Adrenal gland (tissue), 9 donors: ENCODE measurements at regions not wholly inside any gene's neighbourhood (a gene's known extent, or its start where the extent isn't known, plus 50 kb on each side); places are given as distances from the start of the nearest gene placed in this dataset.

Experiments used
- DNase-seq, 7 donors: peaks; one replicate each; pipeline ENCODE4 v3.0.0-alpha.2; 2019 to 2020
- H3K27ac ChIP-seq, 5 donors: fragments of 200-600 bp; sonication (generic) in 4 of 5; 1 replicate in 3 of 5; 2 replicates in 2 of 5; pipeline versions ENCODE4 v1.5.1 to v1.8.0; 2016 to 2020; ENCODE audit warnings: mild to moderate bottlenecking in 1 of 5
- H3K27me3 ChIP-seq: fragments of 200-600 bp; 2 replicates; pipeline ENCODE4 v1.8.0; 2021
- H3K36me3 ChIP-seq, 2 donors: fragments of 200-600 bp; replicated peaks in 1 of 2; 1 replicate in 1 of 2; 2 replicates in 1 of 2; pipeline versions ENCODE4 v1.5.1 to v1.8.0; 2018 to 2022
- H3K4me1 ChIP-seq, 2 donors: fragments of 200-600 bp; replicated peaks in 1 of 2; 1 replicate in 1 of 2; 2 replicates in 1 of 2; pipeline versions ENCODE4 v1.5.1 to v1.8.0; 2018 to 2021
- H3K4me3 ChIP-seq, 4 donors: fragments of 200-600 bp; sonication (generic) in 3 of 4; one replicate each; pipeline ENCODE4 v1.5.1; 2016 to 2018
- H3K9me3 ChIP-seq, 3 donors: fragments of 200-600 bp; sonication (generic) in 1 of 3; replicated peaks in 1 of 3; 1 replicate in 2 of 3; 2 replicates in 1 of 3; pipeline versions ENCODE4 v1.5.1 to v1.8.0; 2016 to 2021
- POLR2A ChIP-seq, 2 donors: fragments of 450-650 bp; IDR thresholded peaks; one replicate each; pipeline ENCODE4 v1.6.1; 2017; ENCODE audit warnings: antibody characterized with exemption in 2 of 2, mild to moderate bottlenecking in 2 of 2, moderate library complexity in 1 of 2
- WGBS, 4 donors: extraction: QIAGEN DNeasy Blood & Tissue Kit in 2 of 4; methylation state at CpG; one replicate each; pipeline versions ENCODE4 v1.1.5 to v1.1.7; 2013 to 2017; 5-methylcytosine and 5-hydroxymethylcytosine counted together
- intact Hi-C, 2 donors: fragments of 100-400 bp; cut with DNase I; formaldehyde crosslinking; loops; one replicate each; pipeline versions ENCODE4 v1.14.1 to v1.15.0; 2022 to 2023
- TF ChIP-seq, protein P1 (sequence below), 6 experiments: fragments of 450-650 bp in 4 of 6; fragments of 200-600 bp in 2 of 6; sonication (generic) in 1 of 6; IDR thresholded peaks; 1 replicate in 5 of 6; 2 replicates in 1 of 6; pipeline versions ENCODE4 v1.5.1 to v1.8.0; 2016 to 2021; ENCODE audit warnings: antibody characterized with exemption in 6 of 6, mild to moderate bottlenecking in 2 of 6, moderate library complexity in 1 of 6
- donor health status: healthy with polysubstance abuse.
- donor health status: Bipolar disorder and iron deficiency.
- donor health status: DM: yes; HTN: yes; CAD: no.
- donor health status: DM: no; HTN: no; CAD: no.
- donor health status: DM: no; HTN: no; CAD: no.

DNA sequence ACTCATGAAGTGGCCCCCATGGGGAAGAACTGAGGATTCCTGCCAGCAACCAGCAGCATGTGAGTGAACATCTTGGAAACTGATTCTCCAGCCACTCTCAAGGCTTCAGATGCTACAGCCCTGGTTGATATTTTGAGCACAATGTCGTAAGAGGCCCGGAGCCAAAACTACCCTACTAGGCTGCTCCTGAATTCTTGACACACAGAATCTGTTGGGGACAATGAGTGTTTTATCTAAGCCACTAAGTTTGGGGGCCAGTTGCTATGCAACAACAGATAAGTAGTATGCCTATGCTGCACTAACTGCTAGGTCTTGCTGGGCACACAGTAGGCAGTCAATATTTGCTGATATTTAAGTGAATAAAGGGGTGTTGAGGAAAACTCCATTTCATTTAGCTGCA is 89.9 kb upstream of the CHL1 start:
- Histone ChIP-seq H3K9me3 (no peaks in the 10 kb centered on the region), H3K27ac (no peak overlapping the region), H3K4me3 (no peak overlapping the region), H3K27me3 (no peaks in the 10 kb centered on the region), H3K36me3 (no peaks in the 10 kb centered on the region), H3K4me1 (no peaks in the 10 kb centered on the region)
- intact Hi-C loops: no loop called here
- DNase-seq: no peak
- TF ChIP-seq, protein P1, sequence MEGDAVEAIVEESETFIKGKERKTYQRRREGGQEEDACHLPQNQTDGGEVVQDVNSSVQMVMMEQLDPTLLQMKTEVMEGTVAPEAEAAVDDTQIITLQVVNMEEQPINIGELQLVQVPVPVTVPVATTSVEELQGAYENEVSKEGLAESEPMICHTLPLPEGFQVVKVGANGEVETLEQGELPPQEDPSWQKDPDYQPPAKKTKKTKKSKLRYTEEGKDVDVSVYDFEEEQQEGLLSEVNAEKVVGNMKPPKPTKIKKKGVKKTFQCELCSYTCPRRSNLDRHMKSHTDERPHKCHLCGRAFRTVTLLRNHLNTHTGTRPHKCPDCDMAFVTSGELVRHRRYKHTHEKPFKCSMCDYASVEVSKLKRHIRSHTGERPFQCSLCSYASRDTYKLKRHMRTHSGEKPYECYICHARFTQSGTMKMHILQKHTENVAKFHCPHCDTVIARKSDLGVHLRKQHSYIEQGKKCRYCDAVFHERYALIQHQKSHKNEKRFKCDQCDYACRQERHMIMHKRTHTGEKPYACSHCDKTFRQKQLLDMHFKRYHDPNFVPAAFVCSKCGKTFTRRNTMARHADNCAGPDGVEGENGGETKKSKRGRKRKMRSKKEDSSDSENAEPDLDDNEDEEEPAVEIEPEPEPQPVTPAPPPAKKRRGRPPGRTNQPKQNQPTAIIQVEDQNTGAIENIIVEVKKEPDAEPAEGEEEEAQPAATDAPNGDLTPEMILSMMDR (IDR thresholded peaks at IDR 0.05): no peak
- no peak for TF ChIP-seq POLR2A (IDR thresholded peaks at IDR 0.05)
- 75 to 84% (median 83%) methylated on average over 2 of the region's 2 CpGs for WGBS, 4 donors

DNA sequence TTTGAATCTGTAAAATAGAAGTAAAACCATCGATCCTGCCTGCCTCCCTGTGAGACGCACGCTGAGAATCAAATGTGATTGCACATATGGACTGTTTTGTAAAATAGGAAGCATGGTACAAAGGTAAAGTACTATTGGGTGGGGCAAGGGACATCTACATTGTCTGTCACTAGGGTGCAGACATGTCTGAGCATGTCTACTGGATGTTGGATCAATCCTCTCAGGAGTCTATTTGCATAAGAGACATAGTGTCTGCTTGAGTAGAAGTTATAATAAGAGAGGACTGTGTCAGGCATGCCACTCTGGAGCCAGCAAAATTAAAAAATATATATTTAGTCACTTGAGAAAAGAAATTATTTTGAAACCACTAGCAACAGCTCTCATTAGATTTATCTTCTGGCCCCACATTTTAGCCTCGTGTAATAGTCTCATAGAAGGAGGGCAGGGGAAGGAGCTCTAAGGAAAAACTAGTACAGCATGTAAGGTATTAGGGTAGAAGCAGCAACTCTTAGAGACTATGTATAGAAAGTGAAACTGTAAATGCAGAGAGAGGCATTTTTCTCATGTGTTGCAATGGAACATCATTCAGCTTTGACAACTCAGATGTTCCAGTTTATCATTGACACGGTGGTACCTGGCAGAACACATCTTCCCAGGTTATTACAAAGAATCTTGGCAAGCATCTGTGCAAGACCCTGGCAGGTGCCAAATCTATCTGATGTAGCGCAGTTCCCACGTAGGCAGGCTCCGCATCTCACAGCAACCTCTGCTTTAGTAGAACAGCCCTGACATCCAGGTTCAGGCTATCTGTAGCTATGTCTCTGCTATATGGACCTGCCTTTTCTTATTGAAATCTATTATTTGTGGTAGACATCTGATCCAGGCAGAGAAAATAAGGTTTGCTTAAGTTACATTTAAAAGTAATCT is 85.2 kb upstream of the CHL1 start:
- Histone ChIP-seq H3K4me3 (no peak overlapping the region), H3K9me3 (no peaks in the 10 kb centered on the region), H3K4me1 (no peaks in the 10 kb centered on the region), H3K27me3 (no peaks in the 10 kb centered on the region), H3K36me3 (no peaks in the 10 kb centered on the region), H3K27ac (no peak overlapping the region)
- WGBS, 4 donors: 80 to 84% (median 82%) methylated on average over 8 of the region's 8 CpGs
- no peak for TF ChIP-seq POLR2A (IDR thresholded peaks at IDR 0.05)
- TF ChIP-seq, protein P1 (IDR thresholded peaks at IDR 0.05): no peak
- DNase-seq: no peak
- intact Hi-C loops: no loop called here

DNA sequence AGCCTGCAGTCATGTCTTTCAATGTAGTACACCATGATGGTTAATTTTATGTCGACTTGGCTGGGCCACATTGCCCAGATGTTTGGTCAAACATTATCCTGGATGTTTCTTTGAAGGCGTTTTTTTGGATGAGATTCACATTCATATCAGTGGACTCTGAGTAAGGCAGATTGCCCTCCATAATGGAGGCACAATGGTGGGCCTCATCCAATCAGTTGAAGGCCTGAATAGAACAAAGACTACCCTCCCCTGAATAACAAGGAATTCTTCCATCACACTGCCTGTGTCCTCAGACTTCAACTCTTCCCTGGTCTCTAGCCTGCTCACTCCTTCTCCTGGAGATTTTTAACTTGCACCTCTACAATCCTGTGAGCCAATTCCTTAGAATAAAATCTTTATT is 83.8 kb upstream of the CHL1 start:
- no peak for DNase-seq
- TF ChIP-seq POLR2A (IDR thresholded peaks at IDR 0.05): no peak
- TF ChIP-seq, protein P1 (IDR thresholded peaks at IDR 0.05): no peak
- Histone ChIP-seq H3K27me3 (no peaks in the 10 kb centered on the region), H3K4me1 (no peaks in the 10 kb centered on the region), H3K9me3 (no peaks in the 10 kb centered on the region), H3K27ac (no peak overlapping the region), H3K36me3 (no peaks in the 10 kb centered on the region), H3K4me3 (no peak overlapping the region)
- WGBS, 4 donors: 44 to 61% (median 52%) methylated on average over 2 of the region's 2 CpGs
- intact Hi-C loops: no loop called here

DNA sequence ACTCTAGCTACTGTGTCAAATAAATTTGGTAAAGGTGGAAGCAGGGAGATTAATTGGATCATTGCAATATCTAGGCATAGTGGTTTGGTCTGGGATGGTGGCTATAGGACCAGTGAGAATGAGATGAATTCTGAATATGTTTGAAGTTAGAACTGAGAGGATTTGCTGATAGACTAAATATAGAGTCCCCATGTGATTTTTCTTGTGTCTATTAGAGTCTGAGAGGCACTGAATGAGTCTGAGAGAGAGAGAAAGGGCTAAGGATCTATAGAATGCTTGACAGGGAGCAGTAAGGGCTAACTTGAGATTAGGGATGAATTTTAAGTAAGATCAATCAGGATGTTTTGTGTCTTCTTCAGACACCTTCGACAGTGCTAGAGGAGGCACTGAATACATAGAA is 77.9 kb upstream of the CHL1 start:
- 49 to 64% (median 59%) methylated on average over 1 of the region's 1 CpG for WGBS, 4 donors
- Histone ChIP-seq H3K27ac (no peak overlapping the region), H3K36me3 (no peaks in the 10 kb centered on the region), H3K27me3 (no peaks in the 10 kb centered on the region), H3K4me3 (no peak overlapping the region), H3K9me3 (no peaks in the 10 kb centered on the region), H3K4me1 (no peaks in the 10 kb centered on the region)
- no peak for DNase-seq
- intact Hi-C loops: no loop called here
- TF ChIP-seq, protein P1 (IDR thresholded peaks at IDR 0.05): no peak
- no peak for TF ChIP-seq POLR2A (IDR thresholded peaks at IDR 0.05)
